NCI-H82 treated with DMSO at 0.1 percent for 48 hours (cell line): ENCODE measurements at regions not wholly inside any gene's neighbourhood (a gene's known extent, or its start where the extent isn't known, plus 50 kb on each side); places are given as distances from the start of the nearest gene placed in this dataset.

ENCODE experiments used
- DNase-seq: peaks from one replicate; lab custom pipeline; 2025; ENCODE audit not compliant: unreplicated experiment; lab: John Stamatoyannopoulos, UW

DNA sequence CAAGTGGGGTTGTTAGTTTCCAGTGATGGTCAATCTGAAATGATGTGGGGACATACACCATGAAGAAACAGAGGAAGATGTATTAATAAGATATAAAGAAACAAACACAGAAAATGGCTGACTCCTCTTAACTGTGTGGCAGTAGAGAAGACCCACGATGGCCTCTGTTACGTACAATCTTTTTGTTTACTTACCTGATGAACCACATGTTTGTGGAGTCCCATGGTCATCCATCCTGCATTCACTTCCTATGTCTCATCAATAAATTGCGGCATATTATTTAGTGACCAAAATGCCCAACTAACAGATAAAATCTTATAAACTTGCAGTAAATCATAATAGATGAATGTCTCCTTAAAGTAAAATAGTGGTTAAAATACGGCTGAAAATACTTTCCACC lies 740.1 kb upstream of the LINC00305 start:
- DNase-seq, result no peak

DNA sequence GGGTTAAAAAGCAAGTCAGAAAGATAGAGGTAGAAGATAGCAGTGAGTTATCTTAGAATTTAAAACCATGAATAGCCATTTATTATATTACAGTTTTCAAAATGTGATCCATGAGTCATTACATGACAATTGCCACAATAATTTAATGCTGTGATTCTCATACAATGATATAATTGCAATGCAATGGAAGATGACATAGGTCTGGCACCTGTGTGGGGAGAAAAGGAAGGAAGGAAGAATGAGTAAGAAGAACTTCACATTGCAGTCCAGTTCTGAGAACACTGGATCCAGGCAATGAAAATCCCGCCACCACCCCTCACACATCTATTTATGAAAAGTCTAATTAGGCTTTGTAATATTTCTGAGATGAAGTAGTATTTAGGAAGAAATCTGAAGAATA lies 738.1 kb upstream of the LINC00305 start:
- no peak for DNase-seq

DNA sequence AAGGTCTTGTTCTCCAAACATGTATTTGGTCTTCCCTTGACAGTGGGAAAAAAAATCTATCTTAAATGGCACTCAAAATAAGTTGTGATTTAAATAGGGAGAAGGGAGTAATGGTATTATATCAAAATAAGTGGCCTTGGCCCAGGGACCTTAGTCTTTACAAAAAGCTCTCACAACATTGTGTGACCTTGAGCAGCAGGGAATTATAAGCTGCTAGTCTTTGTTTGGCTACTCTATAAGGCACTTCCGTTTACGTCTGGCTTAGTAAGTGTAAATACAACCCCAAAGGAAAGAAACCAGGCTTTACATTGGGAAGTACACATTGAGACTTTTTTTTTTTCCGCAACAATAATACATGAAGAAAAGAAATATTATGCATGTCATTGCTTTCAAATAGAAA lies 734.0 kb upstream of the LINC00305 start:
- no peak for DNase-seq

DNA sequence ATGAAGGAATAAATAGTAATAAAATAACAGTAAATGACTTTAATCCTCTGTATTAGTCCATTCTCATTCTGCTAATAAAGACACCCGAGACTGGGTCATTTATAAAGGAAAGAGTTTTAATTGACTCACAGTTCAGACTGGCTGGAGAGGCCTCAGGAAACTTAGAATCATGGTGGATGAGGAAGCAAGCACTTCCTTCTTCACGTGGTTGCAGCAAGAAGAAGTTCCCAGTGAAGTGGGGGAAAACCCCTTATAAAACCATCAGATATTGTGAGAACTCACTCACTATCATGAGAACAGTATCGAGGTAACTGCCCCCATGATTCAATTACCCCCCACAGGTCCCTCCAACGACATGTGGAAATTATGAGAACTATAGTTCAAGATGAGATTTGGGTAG lies 727.9 kb upstream of the LINC00305 start:
- DNase-seq, result no peak

DNA sequence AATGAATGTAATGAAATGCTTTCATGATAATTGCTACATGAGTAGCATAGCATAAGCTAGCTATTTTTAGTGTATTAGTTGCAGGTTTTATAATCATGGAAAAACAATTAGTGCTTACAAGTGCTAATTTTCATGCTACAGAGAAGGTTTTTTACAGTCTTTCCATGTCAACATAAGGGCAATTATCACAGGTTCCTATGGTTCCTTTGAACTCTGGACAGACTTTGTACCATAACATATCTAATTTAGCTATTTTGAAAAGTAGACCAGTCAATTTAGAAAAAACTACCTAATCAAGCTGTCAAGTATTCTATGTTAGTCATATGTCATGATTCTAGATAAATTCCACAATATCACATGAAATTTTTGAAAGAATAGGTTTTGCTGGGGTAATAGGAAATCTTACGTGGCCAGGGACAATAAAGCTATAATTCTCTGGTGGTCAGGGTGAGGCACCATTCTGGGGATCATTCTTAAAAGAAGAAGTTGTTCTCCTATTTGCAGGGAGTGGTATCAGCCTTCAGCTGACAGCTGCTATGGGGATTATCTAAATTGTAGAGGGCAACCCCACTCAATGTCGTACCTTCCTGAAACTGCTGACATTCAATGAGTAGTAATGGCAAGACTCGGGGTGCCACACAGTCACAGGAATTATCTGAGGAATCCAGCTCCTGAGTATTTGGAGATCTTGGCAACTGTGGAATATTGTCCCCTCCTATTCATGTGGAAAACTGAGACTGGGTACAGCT lies 724.0 kb upstream of the LINC00305 start:
- no peak for DNase-seq

DNA sequence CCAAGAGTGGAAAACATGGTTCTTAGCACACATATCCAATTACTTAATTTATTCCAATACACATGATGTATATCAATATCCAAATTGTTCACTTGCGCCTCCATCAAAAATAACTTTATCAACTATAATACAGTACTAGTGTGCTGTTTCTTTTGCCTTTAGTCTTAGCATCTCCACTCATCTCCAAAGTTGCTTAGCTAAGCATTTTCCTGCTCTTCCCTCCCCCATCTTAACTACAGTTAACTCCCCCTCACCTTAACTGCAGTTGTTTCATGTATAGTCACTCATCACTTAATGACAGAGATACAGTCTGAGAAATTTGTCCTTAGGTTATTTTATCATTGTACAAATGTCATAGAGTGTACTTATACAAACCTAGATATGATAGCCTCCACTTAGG lies 705.2 kb upstream of the LINC00305 start:
- DNase-seq, result no peak

DNA sequence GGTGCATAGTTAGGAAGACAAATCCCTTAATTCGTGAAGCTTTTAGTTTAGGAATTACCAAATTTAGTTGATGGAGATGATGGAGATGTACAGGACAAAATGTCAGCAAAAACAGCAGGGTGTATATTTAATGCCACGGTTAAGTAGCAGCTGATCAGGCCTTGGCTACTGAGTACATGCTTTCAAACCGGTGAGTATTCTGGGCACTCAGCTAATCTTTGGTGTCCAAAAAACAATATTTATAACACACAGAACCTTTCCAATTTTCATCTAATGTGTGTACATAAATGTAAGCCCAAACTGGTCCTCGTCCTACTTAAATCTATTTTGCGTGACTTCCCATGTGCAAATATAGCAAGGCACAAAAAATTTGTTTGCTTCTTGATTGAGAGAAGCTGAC lies 703.4 kb upstream of the LINC00305 start:
- DNase-seq, result no peak

DNA sequence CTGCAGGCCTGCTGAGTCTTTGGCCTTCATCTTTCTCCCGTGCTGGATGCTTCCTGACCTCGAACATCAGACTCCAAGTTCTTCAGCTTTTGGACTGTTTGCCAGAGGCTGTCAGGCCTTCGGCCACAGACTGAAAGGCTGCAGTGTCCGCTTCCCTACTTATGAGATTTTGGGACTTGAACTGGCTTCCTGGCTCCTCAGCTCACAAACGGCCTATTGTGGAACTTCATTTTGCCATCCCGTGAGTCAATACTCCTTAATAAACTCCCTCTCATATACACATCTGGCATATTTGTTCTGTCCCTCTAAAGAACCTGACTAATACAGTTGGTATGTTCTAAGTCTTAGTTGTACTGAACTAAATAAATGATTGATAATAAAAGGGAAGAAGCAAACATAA lies 702.8 kb upstream of the LINC00305 start:
- DNase-seq, result no peak

DNA sequence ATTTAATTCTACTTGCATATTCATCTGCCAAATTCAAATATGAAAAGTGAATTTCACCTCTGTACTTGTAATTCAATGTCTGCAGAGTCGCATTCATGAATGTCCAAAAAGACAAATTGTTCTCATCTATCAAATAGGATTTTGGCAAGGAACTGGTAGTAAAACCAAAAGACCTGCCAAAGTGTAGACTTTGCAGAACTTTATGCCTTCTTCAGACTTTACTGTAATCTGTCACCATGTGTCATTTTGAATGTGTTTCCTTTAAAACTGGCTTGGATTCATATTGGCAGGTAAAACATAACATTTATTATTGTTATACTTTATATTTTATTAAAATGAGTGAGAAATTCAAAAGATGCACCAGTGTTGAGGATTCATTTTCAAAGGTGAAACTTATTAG lies 701.9 kb upstream of the LINC00305 start:
- no peak for DNase-seq

DNA sequence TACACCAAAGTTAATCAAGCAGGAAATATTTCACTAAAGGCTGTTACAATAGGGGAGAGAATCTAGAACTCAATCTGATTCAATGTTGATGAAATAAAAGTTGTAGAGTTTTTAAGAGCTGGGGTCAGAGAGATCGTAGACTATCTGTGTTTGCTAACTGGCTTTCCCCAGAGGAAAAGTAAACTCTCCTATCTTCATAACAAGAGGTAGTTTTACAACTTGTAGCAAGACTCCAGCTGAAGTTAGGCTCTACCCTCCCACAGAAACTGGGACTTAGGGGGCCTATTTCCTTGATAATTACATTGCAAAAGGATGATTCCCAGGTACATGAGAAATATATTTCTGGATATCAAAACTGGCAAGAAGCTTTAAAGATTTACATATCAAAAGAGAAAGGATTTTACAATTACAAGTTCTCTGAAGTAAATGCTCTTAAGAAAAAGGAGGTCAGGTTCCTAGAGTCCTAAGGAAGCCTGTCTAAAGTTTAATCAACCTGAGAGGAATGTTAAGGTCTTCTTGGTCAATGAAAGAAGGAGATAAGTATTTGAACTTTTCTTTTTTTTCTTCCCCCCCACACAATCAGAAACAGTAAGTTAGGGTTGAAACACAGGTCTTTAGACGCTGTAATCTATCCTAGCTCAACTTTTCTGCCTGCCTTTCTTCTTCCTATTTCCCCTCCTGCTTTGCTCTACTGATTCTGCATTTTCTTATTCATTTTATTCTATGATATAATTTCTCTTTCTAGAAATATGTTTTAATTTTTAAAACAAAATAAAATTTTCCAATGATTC lies 692.2 kb upstream of the LINC00305 start:
- DNase-seq, result no peak

DNA sequence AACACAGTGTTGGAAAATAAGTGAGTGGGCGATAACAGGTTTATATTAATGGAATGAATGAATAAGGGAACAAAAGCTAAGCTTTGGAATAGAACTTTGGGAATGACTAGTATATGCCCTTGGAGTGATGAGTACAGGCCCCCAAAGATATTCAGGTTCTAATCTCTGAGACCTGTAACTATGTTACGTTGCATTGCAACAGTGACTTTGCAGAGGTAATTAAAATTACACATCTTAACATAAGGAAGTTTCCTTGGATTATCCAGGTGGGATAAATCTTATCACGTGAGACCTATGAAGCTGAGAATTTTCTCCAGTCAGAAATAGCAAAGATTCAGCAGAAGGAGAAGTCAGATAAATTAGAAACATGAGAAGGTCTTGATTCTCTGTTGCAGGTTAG lies 661.5 kb upstream of the LINC00305 start:
- no peak for DNase-seq

DNA sequence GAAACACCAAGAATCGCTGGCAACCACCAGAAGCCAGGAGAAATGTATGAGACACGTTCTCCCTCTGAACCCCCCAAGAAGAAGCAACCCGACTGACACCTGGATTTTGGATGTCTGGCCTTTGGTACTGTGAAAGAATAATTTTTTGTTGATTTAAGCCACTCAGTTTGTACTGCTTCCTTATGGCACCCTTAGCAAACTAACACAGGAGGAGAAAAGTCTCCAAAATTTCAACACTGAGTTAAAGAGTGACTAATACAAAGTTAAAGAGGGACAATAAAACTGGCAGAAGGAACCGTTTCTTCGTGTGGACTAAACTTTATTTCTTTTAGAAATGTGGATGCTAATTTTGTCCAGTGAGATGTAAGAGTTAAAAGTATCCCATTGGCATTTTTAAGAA lies 660.9 kb upstream of the LINC00305 start:
- no peak for DNase-seq

DNA sequence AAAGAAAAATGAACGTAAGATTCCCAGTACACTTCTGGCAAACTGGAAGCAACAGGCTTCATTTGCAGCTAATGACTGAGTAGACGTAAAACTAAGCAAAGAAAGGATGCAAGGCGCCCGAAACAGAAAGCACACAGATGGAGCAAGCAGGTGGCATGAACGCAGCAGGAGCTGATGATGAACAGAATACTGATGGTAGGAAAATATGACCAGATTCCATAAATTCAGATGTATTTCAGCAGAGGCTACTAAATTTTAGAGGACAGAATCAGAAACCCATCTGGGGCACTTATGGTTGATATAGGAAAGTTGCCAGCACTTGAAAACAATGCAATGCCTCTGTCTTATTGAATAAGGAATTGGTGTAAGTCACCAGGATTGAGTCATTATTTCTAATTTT lies 658.7 kb upstream of the LINC00305 start:
- no peak for DNase-seq

DNA sequence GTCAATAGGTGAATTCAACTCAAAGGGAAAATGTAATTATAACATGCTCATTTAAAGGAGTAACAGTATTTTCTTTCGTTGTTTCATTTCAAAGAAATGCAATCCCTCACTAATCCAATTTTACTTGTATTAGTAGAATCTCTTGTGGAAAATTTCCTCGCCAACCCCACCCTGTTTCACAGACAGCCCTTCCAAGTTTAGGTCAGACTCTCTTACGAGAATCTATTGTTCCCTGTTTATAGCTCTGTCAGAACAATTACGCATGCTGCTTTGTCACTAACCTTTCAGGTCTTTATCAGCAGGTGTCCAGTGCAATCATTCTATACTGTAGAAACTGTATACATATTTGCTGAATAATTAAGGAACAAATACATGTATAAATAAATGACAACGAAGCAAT lies 657.8 kb upstream of the LINC00305 start:
- DNase-seq, result no peak

DNA sequence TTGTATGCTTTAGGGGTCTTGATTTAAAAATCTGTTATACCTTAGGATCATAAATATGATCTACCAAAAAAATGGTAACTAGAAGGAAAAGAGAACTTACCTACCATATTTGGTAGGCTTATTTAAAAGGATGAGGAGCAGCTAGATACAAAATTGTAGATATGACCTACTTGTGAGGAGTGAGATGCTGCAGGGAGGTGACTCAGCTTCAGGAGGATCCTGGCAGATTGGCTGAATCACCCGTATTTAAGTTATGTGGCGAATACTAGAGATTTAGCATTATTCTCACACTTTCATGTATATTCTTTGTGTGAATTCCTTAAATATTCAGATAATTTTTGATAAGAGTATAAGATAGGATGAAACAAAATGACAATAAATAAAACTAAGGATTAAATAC lies 657.3 kb upstream of the LINC00305 start:
- DNase-seq, result no peak

DNA sequence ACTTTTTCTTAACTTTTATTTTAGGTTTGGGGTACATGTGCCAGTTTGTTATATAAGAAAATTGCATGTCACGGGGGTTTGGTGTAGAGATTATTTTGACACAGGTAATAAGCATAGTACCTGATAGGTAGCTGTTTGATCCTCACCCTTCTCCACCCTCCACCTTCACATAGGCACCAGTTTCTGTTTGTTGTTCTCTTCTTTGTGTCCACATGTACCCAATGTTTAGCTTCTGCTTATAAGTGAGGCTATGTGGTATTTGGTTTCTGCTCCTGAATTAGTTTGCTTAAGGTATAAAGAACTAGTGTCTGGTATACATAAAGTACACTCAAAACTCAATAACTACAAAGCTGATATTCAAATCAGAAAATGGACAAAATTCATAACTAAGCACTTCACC lies 654.6 kb upstream of the LINC00305 start:
- DNase-seq, result no peak

DNA sequence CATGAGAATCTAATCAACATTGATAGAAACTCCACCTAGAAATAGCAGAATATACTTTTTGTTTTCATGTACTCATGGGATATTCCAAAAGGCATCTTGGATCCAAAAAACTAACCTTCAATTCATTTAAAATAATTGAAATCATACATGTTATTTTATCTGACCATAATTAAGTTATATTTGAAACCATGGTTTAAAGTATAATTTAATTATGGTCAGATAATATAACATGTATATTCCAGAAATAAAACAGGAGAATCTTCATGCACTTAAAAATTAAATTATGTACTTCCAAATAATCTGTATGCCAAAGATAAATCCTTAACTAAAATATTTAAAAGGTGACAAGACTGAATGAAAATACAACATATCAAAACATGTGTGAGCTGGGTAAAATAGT lies 651.3 kb upstream of the LINC00305 start:
- DNase-seq, result no peak

DNA sequence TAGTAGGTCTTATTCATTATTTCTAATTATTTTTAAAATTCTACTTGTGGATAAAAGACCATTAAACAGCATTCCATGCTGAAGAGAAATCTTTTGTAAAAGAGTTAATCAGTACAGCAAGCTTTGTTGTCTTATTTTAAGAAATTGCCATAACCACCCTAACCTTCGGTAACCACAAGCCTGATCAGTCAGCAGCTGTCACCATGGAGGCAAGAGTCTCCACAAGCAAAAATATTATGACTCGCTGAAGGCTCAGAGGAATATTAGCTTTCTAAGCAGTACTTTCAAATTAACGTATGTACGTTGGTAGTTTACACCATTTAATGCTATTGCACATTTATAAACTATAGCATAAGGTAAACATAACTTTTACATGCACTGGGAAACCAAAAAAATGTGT lies 650.5 kb upstream of the LINC00305 start:
- no peak for DNase-seq

DNA sequence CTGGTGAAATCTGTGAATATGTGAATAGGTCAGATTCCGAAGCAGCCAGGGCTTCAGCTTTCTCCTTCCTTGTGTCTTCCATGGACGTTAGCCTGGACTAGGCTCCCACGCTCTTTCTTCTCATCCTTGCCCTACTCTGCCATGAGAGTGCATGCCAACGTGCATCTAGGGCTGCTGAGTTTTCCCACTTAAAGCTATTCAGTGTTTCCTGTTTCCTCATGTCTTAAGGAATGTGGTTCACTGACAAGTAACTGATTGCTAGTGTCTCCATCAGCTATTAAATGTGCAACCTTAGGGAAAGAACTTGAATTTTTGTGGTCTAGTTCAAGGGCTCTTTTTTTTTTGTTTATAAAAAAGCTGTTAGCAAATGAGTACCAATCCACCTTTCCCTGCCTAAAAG lies 642.3 kb upstream of the LINC00305 start:
- no peak for DNase-seq

DNA sequence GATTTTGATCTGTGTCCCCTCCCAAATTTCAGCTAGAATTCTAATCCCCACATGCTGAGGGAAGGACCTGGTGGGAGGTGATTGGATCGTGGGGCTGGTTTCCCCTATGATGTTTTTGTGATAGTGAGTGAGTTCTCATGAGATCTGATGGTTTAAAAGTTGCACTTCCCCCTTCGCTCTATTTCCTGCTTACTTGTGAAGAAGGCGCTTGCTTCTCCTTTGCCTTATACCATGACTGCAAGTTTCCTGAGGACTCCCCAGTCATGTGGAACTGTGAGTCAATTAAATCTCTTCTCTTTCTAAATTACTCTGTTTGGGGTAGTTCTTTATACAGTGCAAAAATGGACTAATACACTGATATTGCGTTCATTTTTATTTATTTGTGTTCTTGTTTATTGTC lies 636.8 kb upstream of the LINC00305 start:
- DNase-seq, result no peak

DNA sequence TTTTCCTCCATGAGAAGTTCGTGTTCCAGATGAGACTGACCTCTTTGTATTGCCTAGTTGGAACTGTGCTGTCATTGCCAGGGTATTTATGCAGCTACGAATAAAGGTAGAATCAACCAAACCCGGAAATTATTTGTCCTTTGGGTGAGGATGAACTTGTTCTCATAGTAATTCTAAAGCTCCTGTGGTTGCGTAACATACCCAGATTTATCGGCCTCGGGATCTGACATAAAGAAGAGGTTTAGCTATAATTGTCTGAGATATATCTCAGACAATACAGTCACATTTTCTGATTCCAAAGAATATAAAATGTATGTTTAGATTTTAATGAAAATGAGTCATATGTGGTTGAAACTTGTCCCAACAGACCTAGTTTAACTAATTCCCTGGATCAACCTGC lies 628.7 kb upstream of the LINC00305 start:
- DNase-seq, result no peak

DNA sequence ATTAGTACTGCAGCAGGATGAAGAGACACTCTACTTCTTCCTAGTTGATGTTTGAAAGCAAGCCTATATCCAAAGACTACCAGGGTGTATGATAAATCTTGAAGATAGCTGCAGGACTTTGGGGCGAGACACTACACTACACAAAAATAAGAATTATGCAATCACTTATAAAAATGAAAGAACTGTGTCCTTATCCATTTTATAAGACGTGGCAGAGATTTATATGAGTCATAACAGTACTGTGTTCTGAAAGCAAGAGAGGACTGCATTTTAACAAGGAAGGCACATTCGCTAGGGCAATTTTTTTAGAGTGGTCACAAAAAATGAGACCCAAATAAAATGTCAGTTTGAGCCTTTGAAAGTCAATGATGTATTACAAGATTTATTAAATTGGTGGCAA lies 617.0 kb upstream of the LINC00305 start:
- DNase-seq, result no peak

DNA sequence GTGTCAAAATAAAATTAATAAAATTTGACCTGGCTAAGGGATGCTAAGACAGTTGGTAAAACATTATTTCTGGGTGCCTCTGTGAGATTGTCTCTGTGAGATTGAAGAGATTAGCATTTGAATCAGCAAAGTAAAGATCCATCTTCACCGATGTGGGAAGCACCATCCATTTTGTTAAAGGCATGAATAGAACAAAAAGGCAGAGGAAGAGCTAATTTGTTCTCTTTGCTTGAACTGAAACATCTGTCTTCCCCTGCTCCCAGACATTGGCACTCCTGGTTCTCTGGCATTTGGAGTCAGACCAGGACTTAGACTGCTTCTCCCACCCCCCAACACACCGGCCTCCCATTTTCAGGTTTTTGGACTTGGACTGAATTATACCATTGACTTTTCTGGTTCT lies 603.8 kb upstream of the LINC00305 start:
- DNase-seq, result no peak
